ENCODE measurements at regions not wholly inside any gene's neighbourhood (a gene's known extent, or its start where the extent isn't known, plus 50 kb on each side); places are given as distances from the start of the nearest gene placed in this dataset.

DNA sequence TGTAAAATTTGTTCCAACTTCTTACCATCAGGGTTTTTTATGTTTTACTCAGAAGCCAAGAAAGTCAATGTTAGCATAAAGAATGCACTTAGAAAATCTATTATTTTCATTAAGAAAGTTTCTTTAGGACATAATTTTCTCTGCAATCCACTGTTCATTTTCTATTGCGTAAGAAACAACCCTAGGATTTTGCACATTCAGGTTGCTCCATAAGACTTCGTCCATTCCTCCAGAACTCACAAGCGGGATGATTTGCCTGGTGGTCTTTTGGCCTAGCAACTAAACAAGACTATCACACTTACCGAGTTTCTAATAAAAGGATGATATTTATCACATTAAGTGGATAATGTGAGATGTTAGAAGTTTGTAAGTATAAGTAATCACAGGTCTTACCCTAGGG lies 376.3 kb upstream of the INTU start:
- TF ChIP-seq, protein P1, sequence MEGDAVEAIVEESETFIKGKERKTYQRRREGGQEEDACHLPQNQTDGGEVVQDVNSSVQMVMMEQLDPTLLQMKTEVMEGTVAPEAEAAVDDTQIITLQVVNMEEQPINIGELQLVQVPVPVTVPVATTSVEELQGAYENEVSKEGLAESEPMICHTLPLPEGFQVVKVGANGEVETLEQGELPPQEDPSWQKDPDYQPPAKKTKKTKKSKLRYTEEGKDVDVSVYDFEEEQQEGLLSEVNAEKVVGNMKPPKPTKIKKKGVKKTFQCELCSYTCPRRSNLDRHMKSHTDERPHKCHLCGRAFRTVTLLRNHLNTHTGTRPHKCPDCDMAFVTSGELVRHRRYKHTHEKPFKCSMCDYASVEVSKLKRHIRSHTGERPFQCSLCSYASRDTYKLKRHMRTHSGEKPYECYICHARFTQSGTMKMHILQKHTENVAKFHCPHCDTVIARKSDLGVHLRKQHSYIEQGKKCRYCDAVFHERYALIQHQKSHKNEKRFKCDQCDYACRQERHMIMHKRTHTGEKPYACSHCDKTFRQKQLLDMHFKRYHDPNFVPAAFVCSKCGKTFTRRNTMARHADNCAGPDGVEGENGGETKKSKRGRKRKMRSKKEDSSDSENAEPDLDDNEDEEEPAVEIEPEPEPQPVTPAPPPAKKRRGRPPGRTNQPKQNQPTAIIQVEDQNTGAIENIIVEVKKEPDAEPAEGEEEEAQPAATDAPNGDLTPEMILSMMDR (IDR thresholded peaks at IDR 0.05): no peak
- no peak for TF ChIP-seq EZH2 (IDR thresholded peaks at IDR 0.05; ENCODE audit: borderline replicate concordance, insufficient read depth, low read depth, low read length, poor library complexity, severe bottlenecking)

Data from B cell (primary cell).